Common myeloid progenitor, CD34-positive (primary cell): ENCODE measurements at regions not wholly inside any gene's neighbourhood (a gene's known extent, or its start where the extent isn't known, plus 50 kb on each side); places are given as distances from the start of the nearest gene placed in this dataset.

Source experiments
- CTCF ChIA-PET: fragments of 350-600 bp; sonication (Branson Sonifier 250); formaldehyde crosslinking; loops from one replicate; lab custom pipeline; 2021; ENCODE audit warnings: antibody characterized with exemption; lab: Charles Lee
- POLR2A ChIA-PET: fragments of 350-600 bp; sonication (Branson Sonifier 250); formaldehyde crosslinking; loops from one replicate; lab custom pipeline; 2021; ENCODE audit warnings: antibody characterized with exemption; lab: Charles Lee
- DNase-seq, 3 donors: peaks; one replicate each; pipeline versions ENCODE4 v3.0.0 to v3.0.0-alpha.2; 2013
- H3K27ac ChIP-seq, 2 experiments: 1 replicate in 1 of 2; 2 replicates in 1 of 2; pipeline ENCODE4 v1.7.0; 2013; ENCODE audit warnings: inconsistent platforms in 2 of 2, low read length in 2 of 2, mild to moderate bottlenecking in 2 of 2, low read depth in 1 of 2, moderate library complexity in 1 of 2; ENCODE audit not compliant: severe bottlenecking in 2 of 2, insufficient read depth in 1 of 2, poor library complexity in 1 of 2
- H3K27me3 ChIP-seq, 5 experiments: replicated peaks in 2 of 5; 1 replicate in 3 of 5; 2 replicates in 2 of 5; pipeline versions ENCODE4 v1.6.1 to v1.7.0; 2013; ENCODE audit warnings: low read length in 4 of 5, mild to moderate bottlenecking in 2 of 5, moderate library complexity in 2 of 5, inconsistent platforms in 1 of 5; ENCODE audit not compliant: insufficient read depth in 5 of 5, control insufficient read depth in 4 of 5
- H3K36me3 ChIP-seq, 4 experiments: 1 replicate in 2 of 4; 2 replicates in 2 of 4; pipeline versions ENCODE4 v1.6.1 to v1.7.0; 2013; ENCODE audit warnings: low read length in 3 of 4, control low read depth in 1 of 4, mild to moderate bottlenecking in 1 of 4; ENCODE audit not compliant: control insufficient read depth in 4 of 4, insufficient read depth in 4 of 4
- H3K4me1 ChIP-seq, 4 experiments: 1 replicate in 3 of 4; 2 replicates in 1 of 4; pipeline versions ENCODE4 v1.6.1 to v1.7.1; 2013; ENCODE audit warnings: low read length in 3 of 4, mild to moderate bottlenecking in 3 of 4, control low read depth in 1 of 4, inconsistent platforms in 1 of 4, moderate library complexity in 1 of 4; ENCODE audit not compliant: control insufficient read depth in 4 of 4, insufficient read depth in 4 of 4; ENCODE audit errors: control extremely low read depth in 1 of 4
- H3K4me3 ChIP-seq, 7 experiments: 1 replicate in 4 of 7; 2 replicates in 3 of 7; pipeline versions ENCODE4 v1.5.1 to v1.7.0; 2013; ENCODE audit warnings: mild to moderate bottlenecking in 7 of 7, low read length in 6 of 7, moderate library complexity in 6 of 7, inconsistent platforms in 2 of 7, low read depth in 2 of 7, control low read depth in 1 of 7; ENCODE audit not compliant: insufficient read depth in 4 of 7, control insufficient read depth in 1 of 7; ENCODE audit errors: extremely low read depth in 1 of 7
- H3K9me3 ChIP-seq, 5 experiments: 1 replicate in 4 of 5; 2 replicates in 1 of 5; pipeline versions ENCODE4 v1.6.1 to v1.7.1; 2013; ENCODE audit warnings: low read length in 4 of 5, mild to moderate bottlenecking in 2 of 5, inconsistent platforms in 1 of 5, low read depth in 1 of 5, moderate library complexity in 1 of 5; ENCODE audit not compliant: control insufficient read depth in 4 of 5, insufficient read depth in 2 of 5; ENCODE audit errors: control extremely low read depth in 1 of 5
- WGBS: methylation state at CpG from one replicate; pipeline ENCODE4 v1.1.5; 2013; ENCODE audit not compliant: insufficient coverage; 5-methylcytosine and 5-hydroxymethylcytosine counted together

GRCh38 chr17:77027271-77027889 is 113.4 kb upstream of the SEC14L1 start:
- no peaks in the 10 kb centered on the region for H3K36me3 ChIP-seq
- DNase-seq, result peak; percentile 8 to 53 (median 38)
- ChIA-PET POLR2A (no interaction called here), CTCF (no interaction called here)
- H3K4me1 ChIP-seq, result no peaks in the 10 kb centered on the region
- no peaks in the 10 kb centered on the region for H3K27me3 ChIP-seq
- WGBS, result 88% methylated on average over 3 of the region's 3 CpGs
- peaks cover 2 to 30% (median 26%) of the 10 kb centered on the region in 5 experiments for H3K9me3 ChIP-seq
- no peak overlapping the region for H3K27ac ChIP-seq
- no peak overlapping the region for H3K4me3 ChIP-seq

DNA sequence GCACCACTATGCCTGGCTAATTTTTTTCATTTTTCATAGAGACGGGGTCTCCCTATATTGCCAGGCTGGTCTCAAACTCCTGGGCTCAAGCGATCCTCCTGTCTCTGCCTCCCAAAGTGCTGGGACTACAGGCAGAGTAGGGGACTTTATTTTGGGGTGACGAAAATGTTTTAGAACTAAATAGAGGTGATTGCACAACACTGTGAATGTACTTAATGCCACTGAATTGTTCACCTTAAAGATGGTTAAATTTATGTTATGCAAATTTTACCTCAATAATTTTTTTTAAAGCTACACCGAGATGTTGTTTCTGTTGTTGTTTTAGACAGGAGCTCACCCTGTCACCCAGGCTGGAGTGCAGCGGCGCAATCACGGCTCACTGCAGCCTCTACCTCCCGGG is 111.9 kb upstream of the SEC14L1 start:
- Histone ChIP-seq H3K9me3 (peaks cover 2 to 30% (median 25%) of the 10 kb centered on the region in 5 experiments), H3K36me3 (no peaks in the 10 kb centered on the region), H3K27ac (no peak overlapping the region), H3K4me3 (no peak overlapping the region), H3K27me3 (no peaks in the 10 kb centered on the region), H3K4me1 (no peaks in the 10 kb centered on the region)
- ChIA-PET POLR2A (no interaction called here), CTCF (no interaction called here)
- DNase-seq, result no peak
- WGBS, result 98% methylated on average over 5 of the region's 8 CpGs

DNA sequence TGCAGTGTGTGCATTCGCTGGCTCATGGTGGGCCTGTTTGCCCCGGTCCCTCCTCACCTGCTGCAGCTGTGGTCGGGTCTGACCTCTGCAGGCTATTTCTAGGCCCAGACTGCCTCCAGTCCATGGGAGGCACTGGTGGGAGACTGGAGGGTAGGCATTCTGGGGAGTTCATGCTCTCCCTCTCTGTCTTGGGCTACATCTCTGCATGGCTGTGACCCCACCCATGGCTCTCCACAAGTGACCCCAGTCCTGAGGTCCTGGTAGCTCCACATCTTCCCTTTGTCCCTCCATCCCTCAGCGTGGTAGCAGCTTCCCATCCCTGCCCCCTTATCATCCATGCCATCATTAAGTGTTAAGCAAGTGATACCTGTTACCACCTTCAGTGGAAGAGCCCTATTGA is 107.8 kb upstream of the SEC14L1 start:
- POLR2A ChIA-PET, result interaction anchor here (0.6 kb wide), 1 partner anchor 131 kb away, joined by 6 read pairs; no protein-coding TSS in a partner anchor
- WGBS, result 100% methylated on average over 2 of the region's 4 CpGs
- DNase-seq, result no peak
- H3K9me3 ChIP-seq, result peaks cover 2 to 13% (median 12%) of the 10 kb centered on the region in 5 experiments
- H3K27me3 ChIP-seq, result no peaks in the 10 kb centered on the region
- CTCF ChIA-PET, result interaction anchor here (2.5 kb wide), 1 partner anchor 23 kb away, joined by 14 read pairs; no protein-coding TSS in a partner anchor
- peaks cover 0 to 17% (median 12%) of the 10 kb centered on the region in 4 experiments for H3K4me1 ChIP-seq
- no peaks in the 10 kb centered on the region for H3K36me3 ChIP-seq
- H3K27ac ChIP-seq, result no peak overlapping the region
- H3K4me3 ChIP-seq, result no peak overlapping the region

DNA sequence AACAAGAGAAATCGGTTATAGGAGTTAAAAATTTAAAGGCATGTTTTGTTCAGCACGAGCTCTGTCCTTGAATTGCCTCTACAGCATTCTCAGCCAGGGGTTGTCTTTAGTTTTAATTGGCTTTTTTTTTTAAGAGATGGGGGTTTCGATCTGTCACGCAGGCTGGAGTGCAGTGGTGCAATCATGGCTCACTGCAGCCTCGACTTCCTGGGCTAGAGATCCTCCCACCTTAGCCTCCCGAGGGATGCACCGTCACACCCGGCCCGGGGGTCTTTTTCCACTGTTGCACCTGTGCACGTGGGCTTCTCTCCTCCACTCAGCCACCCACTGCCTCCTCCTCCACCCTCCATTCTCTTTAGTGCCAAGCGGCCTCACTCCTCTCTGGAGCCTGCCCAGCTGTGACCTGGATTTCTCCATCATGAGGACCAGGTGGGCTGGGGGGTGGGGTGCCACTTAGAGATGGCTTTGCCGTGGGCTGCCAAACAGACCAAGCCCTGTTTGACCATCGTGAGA is 106.8 kb upstream of the SEC14L1 start:
- WGBS, result 93% methylated on average over 12 of the region's 13 CpGs
- H3K9me3 ChIP-seq, result peaks cover 0 to 10% (median 6%) of the 10 kb centered on the region in 5 experiments
- ChIA-PET CTCF (interaction anchor here (0.6 to 2.5 kb wide), 2 partner anchors 22 to 33 kb away, joined by 4 to 14 read pairs; no protein-coding TSS in a partner anchor), POLR2A (no interaction called here)
- H3K27me3 ChIP-seq, result no peaks in the 10 kb centered on the region
- no peak for DNase-seq
- no peak overlapping the region for H3K27ac ChIP-seq
- peaks cover 0 to 21% (median 14%) of the 10 kb centered on the region in 4 experiments for H3K4me1 ChIP-seq
- no peaks in the 10 kb centered on the region for H3K36me3 ChIP-seq
- no peak overlapping the region for H3K4me3 ChIP-seq

GRCh38 chr17:77034677-77035424 is 105.9 kb upstream of the SEC14L1 start:
- no peak for DNase-seq
- CTCF ChIA-PET, result interaction anchor here (1.1 kb wide), 1 partner anchor 11 kb away, joined by 3 read pairs; no protein-coding TSS in a partner anchor
- Histone ChIP-seq H3K4me3 (no peak overlapping the region), H3K36me3 (no peaks in the 10 kb centered on the region), H3K27me3 (peaks cover 0 to 3% (median 0%) of the 10 kb centered on the region in 5 experiments), H3K4me1 (peaks cover 0 to 21% (median 14%) of the 10 kb centered on the region in 4 experiments), H3K9me3 (peaks cover 0 to 10% (median 6%) of the 10 kb centered on the region in 5 experiments), H3K27ac (no peak overlapping the region)
- POLR2A ChIA-PET, result no interaction called here
- WGBS, result 87% methylated on average over 13 of the region's 16 CpGs

DNA sequence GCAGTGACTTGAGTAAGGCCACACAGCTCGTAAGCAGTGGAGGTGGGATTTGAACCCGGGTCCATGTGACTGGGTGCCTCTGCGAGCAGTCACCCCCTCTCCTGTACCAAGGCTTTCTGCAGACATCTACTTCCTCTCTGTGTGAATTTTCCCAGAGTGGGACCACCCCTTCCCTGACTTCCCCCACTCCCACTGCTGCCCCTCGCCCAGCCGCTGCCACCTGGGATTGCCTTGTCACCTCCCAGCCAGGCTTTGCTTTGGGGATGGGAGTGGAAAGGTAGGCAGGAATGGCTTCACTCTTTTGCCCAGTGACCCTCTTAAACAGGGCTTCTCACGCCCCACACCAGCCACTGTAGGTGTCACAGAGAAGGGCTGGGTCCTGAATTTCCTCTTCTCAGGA is 105.2 kb upstream of the SEC14L1 start:
- Histone ChIP-seq H3K36me3 (no peaks in the 10 kb centered on the region), H3K27ac (no peak overlapping the region), H3K27me3 (peaks cover 0 to 3% (median 0%) of the 10 kb centered on the region in 5 experiments), H3K4me1 (peaks cover 0 to 21% (median 14%) of the 10 kb centered on the region in 4 experiments), H3K9me3 (peaks cover 0 to 10% (median 6%) of the 10 kb centered on the region in 5 experiments), H3K4me3 (no peak overlapping the region)
- 100% methylated on average over 2 of the region's 6 CpGs for WGBS
- CTCF ChIA-PET, result interaction anchor here (1.1 kb wide), 1 partner anchor 12 kb away, joined by 3 read pairs; no protein-coding TSS in a partner anchor
- POLR2A ChIA-PET, result interaction anchor here (2.0 kb wide), 1 partner anchor 15 kb away, joined by 5 read pairs; no protein-coding TSS in a partner anchor
- no peak for DNase-seq
